Activated naive CD4-positive, alpha-beta T cell treated with anti-CD3 and anti-CD28 coated beads for 36 hours (primary cell): ENCODE measurements at regions not wholly inside any gene's neighbourhood (a gene's known extent, or its start where the extent isn't known, plus 50 kb on each side); places are given as distances from the start of the nearest gene placed in this dataset.
"Not testable (repeated sequence)": the region's sequence is repeated elsewhere in the genome, so short reads cannot be mapped to it uniquely, and the experiment has no call there.

Experiments
- CTCF ChIA-PET: fragments of 350-600 bp; sonication (Branson Sonifier 250); formaldehyde crosslinking; loops from one replicate; lab custom pipeline; 2021; ENCODE audit warnings: antibody characterized with exemption; lab: Charles Lee
- DNase-seq: peaks from one replicate; pipeline ENCODE4 v3.0.0-alpha.2; 2020
- H3K27ac Mint-ChIP-seq: one replicate; pipeline ENCODE4 v1.8.0; 2021; ENCODE audit warnings: mild to moderate bottlenecking, mixed read lengths
- H3K27me3 Mint-ChIP-seq: one replicate; pipeline ENCODE4 v1.8.0; 2021; ENCODE audit warnings: low read depth, mixed read lengths
- H3K36me3 Mint-ChIP-seq: one replicate; pipeline ENCODE4 v1.8.0; 2021; ENCODE audit warnings: low read depth, mixed read lengths
- H3K4me1 Mint-ChIP-seq: one replicate; pipeline ENCODE4 v1.8.0; 2021; ENCODE audit warnings: low read depth, mixed read lengths
- H3K4me3 Mint-ChIP-seq: one replicate; pipeline ENCODE4 v1.8.0; 2021; ENCODE audit warnings: mild to moderate bottlenecking, moderate library complexity, mixed read lengths
- H3K9me3 Mint-ChIP-seq: one replicate; pipeline ENCODE4 v1.8.0; 2021; ENCODE audit warnings: mixed read lengths
- intact Hi-C: fragments of 100-400 bp; cut with micrococcal nuclease; formaldehyde crosslinking; loops from one replicate; pipeline ENCODE4 v1.15.1; 2023

- DNase-seq = no peak
- no peak overlapping the region for H3K4me3 Mint-ChIP-seq
- H3K27ac Mint-ChIP-seq = no peak overlapping the region
- no peaks in the 10 kb centered on the region for H3K9me3 Mint-ChIP-seq
- CTCF ChIA-PET = interaction anchor here (0.6 kb wide), 1 partner anchor 580 kb away, joined by 3 read pairs; no protein-coding TSS in a partner anchor
- no peaks in the 10 kb centered on the region for H3K36me3 Mint-ChIP-seq
- no peaks in the 10 kb centered on the region for H3K27me3 Mint-ChIP-seq
- no peaks in the 10 kb centered on the region for H3K4me1 Mint-ChIP-seq
- intact Hi-C loops = no loop called here
These were observed 343.0 kb downstream of the RRAGC start for GRCh38 chr1:38516560-38516959.

- no peaks in the 10 kb centered on the region for H3K9me3 Mint-ChIP-seq
- no peak overlapping the region for H3K4me3 Mint-ChIP-seq
- H3K27me3 Mint-ChIP-seq = peaks cover 16% of the 10 kb centered on the region
- DNase-seq = no peak
- no peaks in the 10 kb centered on the region for H3K36me3 Mint-ChIP-seq
- H3K4me1 Mint-ChIP-seq = no peaks in the 10 kb centered on the region
- intact Hi-C loops = no loop called here
- no peak overlapping the region for H3K27ac Mint-ChIP-seq
- CTCF ChIA-PET = interaction anchor here (0.9 kb wide), 1 partner anchor 496 kb away, joined by 3 read pairs; no protein-coding TSS in a partner anchor
These were observed 346.8 kb downstream of the RRAGC start for GRCh38 chr1:38512789-38513188.

- H3K27me3 Mint-ChIP-seq = peaks cover 17% of the 10 kb centered on the region
- CTCF ChIA-PET = interaction anchor here (0.9 kb wide), 1 partner anchor 495 kb away, joined by 3 read pairs; no protein-coding TSS in a partner anchor
- H3K9me3 Mint-ChIP-seq = no peaks in the 10 kb centered on the region
- no peaks in the 10 kb centered on the region for H3K36me3 Mint-ChIP-seq
- DNase-seq = no peak
- no peaks in the 10 kb centered on the region for H3K4me1 Mint-ChIP-seq
- no peak overlapping the region for H3K27ac Mint-ChIP-seq
- intact Hi-C loops = no loop called here
- H3K4me3 Mint-ChIP-seq = no peak overlapping the region
These were observed 347.4 kb downstream of the RRAGC start for GRCh38 chr1:38512024-38512767.

GRCh38 chr1:38508232-38508631 is 351.3 kb downstream of the RRAGC start:
- CTCF ChIA-PET = no interaction called here
- intact Hi-C loops = no loop called here
- Mint-ChIP-seq H3K27ac (no peak overlapping the region), H3K4me1 (peaks cover 2% of the 10 kb centered on the region), H3K36me3 (no peaks in the 10 kb centered on the region), H3K4me3 (no peak overlapping the region), H3K27me3 (peaks cover 26% of the 10 kb centered on the region), H3K9me3 (no peaks in the 10 kb centered on the region)
- DNase-seq = no peak

GRCh38 chr1:38507563-38507962 is 352.0 kb downstream of the RRAGC start:
- H3K27ac Mint-ChIP-seq = no peak overlapping the region
- H3K36me3 Mint-ChIP-seq = no peaks in the 10 kb centered on the region
- H3K4me1 Mint-ChIP-seq = peaks cover 2% of the 10 kb centered on the region
- H3K9me3 Mint-ChIP-seq = no peaks in the 10 kb centered on the region
- no peak overlapping the region for H3K4me3 Mint-ChIP-seq
- CTCF ChIA-PET = no interaction called here
- intact Hi-C loops = no loop called here
- DNase-seq = no peak
- H3K27me3 Mint-ChIP-seq = peaks cover 26% of the 10 kb centered on the region

- H3K27me3 Mint-ChIP-seq = peaks cover 22% of the 10 kb centered on the region
- DNase-seq = no peak
- no peak overlapping the region for H3K4me3 Mint-ChIP-seq
- CTCF ChIA-PET = no interaction called here
- intact Hi-C loops = no loop called here
- H3K9me3 Mint-ChIP-seq = no peaks in the 10 kb centered on the region
- H3K36me3 Mint-ChIP-seq = no peaks in the 10 kb centered on the region
- peaks cover 2% of the 10 kb centered on the region for H3K4me1 Mint-ChIP-seq
- no peak overlapping the region for H3K27ac Mint-ChIP-seq
These were observed 353.6 kb downstream of the RRAGC start for GRCh38 chr1:38505944-38506343.

- intact Hi-C loops = loop anchor here (5.0 kb wide), 1 partner anchor 85 kb away; no protein-coding TSS in a partner anchor
- no peaks in the 10 kb centered on the region for H3K36me3 Mint-ChIP-seq
- H3K27ac Mint-ChIP-seq = no peak overlapping the region
- CTCF ChIA-PET = no interaction called here
- no peaks in the 10 kb centered on the region for H3K9me3 Mint-ChIP-seq
- peaks cover 7% of the 10 kb centered on the region for H3K4me1 Mint-ChIP-seq
- no peak overlapping the region for H3K4me3 Mint-ChIP-seq
- H3K27me3 Mint-ChIP-seq = peaks cover 15% of the 10 kb centered on the region
- DNase-seq = no peak
These were observed 356.8 kb downstream of the RRAGC start for GRCh38 chr1:38502758-38503157.

GRCh38 chr1:38500891-38501290 is 358.7 kb downstream of the RRAGC start:
- Mint-ChIP-seq H3K27me3 (peaks cover 11% of the 10 kb centered on the region), H3K36me3 (no peaks in the 10 kb centered on the region), H3K4me3 (no peak overlapping the region), H3K27ac (no peak overlapping the region), H3K4me1 (peaks cover 5% of the 10 kb centered on the region), H3K9me3 (no peaks in the 10 kb centered on the region)
- CTCF ChIA-PET = no interaction called here
- DNase-seq = no peak
- intact Hi-C loops = loop anchor here (5.0 kb wide), 1 partner anchor 86 kb away; no protein-coding TSS in a partner anchor

GRCh38 chr1:38500352-38500751 is 359.2 kb downstream of the RRAGC start:
- H3K36me3 Mint-ChIP-seq = no peaks in the 10 kb centered on the region
- peaks cover 11% of the 10 kb centered on the region for H3K27me3 Mint-ChIP-seq
- H3K4me1 Mint-ChIP-seq = peaks cover 5% of the 10 kb centered on the region
- DNase-seq = peak; percentile 16
- intact Hi-C loops = loop anchor here (5.0 kb wide), 1 partner anchor 87 kb away; no protein-coding TSS in a partner anchor
- H3K4me3 Mint-ChIP-seq = no peak overlapping the region
- H3K9me3 Mint-ChIP-seq = no peaks in the 10 kb centered on the region
- H3K27ac Mint-ChIP-seq = no peak overlapping the region
- CTCF ChIA-PET = no interaction called here

GRCh38 chr1:38498686-38499085 is 360.9 kb downstream of the RRAGC start:
- no peak for DNase-seq
- Mint-ChIP-seq H3K27me3 (peaks cover 9% of the 10 kb centered on the region), H3K27ac (no peak overlapping the region), H3K36me3 (no peaks in the 10 kb centered on the region), H3K9me3 (no peaks in the 10 kb centered on the region), H3K4me1 (peaks cover 5% of the 10 kb centered on the region), H3K4me3 (no peak overlapping the region)
- intact Hi-C loops = no loop called here
- CTCF ChIA-PET = interaction anchor here (0.7 to 0.9 kb wide), 2 partner anchors 88 to 479 kb away, joined by 3 read pairs; no protein-coding TSS in a partner anchor

GRCh38 chr1:38497921-38498656 is 361.5 kb downstream of the RRAGC start:
- no peaks in the 10 kb centered on the region for H3K9me3 Mint-ChIP-seq
- intact Hi-C loops = no loop called here

GRCh38 chr1:38493306-38493705 is 366.3 kb downstream of the RRAGC start:
- H3K9me3 Mint-ChIP-seq, CTCF ChIA-PET, H3K4me1 Mint-ChIP-seq, H3K36me3 Mint-ChIP-seq, DNase-seq, intact Hi-C loops, H3K27me3 Mint-ChIP-seq, H3K4me3 Mint-ChIP-seq, H3K27ac Mint-ChIP-seq: not testable (repeated sequence)

More at GRCh38 chr1:38497921-38498656, 361.5 kb downstream of the RRAGC start:
- Mint-ChIP-seq H3K4me3 (no peak overlapping the region), H3K36me3 (no peaks in the 10 kb centered on the region), H3K27ac (no peak overlapping the region), H3K27me3 (peaks cover 5% of the 10 kb centered on the region), H3K4me1 (peaks cover 5% of the 10 kb centered on the region)
- DNase-seq = no peak
- CTCF ChIA-PET = no interaction called here
